GOT3 (cell line): ENCODE measurements at regions not wholly inside any gene's neighbourhood (a gene's known extent, or its start where the extent isn't known, plus 50 kb on each side); places are given as distances from the start of the nearest gene placed in this dataset.

ENCODE experiments used
- DNase-seq: peaks from one replicate; lab custom pipeline; 2025; ENCODE audit warnings: mixed read lengths; lab: John Stamatoyannopoulos, UW

DNA sequence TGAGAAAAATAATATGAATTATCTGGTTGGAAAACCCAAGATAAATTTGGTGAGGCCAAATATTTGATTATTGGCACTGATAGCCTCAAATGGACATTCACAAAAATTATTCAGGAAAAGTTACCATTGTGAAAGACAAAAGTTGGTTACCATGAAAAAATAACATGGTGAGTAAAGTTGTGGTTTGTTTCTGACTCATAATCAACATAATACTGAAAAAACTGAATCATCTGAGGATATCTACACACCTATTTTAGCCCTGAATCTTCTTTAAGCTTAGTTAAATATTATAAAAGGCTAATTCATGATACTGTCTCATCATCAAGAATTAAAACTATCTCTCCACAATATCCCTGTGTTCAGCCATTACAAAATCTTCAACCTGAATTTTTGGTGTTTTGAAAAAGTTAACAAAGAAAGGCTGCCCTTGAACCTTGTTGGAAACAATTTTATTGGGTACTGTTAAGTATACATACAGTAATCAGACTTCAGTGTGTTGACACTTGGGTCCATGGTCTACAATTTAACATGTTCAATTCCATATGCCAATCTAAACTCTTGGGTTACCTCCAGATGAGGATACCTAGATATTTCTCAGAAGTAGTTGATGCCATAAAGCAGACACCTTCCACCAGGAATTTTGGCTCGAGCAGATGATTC is 607.5 kb upstream of the SLC39A10 start:
- DNase-seq = no peak

DNA sequence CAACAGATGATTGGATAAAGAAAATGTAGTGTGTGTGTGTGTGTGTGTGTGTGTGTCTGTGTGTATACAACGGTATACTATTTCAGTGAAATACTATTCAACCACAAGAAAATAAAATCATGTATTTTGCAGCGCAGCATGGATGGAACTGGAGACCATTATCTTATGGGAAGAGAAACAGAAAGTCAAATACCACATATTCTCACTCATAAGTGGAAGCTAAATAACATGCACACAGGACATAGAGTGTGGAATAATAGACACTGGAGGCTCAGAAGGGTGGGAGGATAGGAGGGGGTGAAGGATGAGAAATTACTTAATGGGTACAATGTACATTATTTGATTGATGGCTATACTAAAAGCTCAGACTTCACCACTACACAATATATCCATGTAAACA is 609.1 kb upstream of the SLC39A10 start:
- no peak for DNase-seq

DNA sequence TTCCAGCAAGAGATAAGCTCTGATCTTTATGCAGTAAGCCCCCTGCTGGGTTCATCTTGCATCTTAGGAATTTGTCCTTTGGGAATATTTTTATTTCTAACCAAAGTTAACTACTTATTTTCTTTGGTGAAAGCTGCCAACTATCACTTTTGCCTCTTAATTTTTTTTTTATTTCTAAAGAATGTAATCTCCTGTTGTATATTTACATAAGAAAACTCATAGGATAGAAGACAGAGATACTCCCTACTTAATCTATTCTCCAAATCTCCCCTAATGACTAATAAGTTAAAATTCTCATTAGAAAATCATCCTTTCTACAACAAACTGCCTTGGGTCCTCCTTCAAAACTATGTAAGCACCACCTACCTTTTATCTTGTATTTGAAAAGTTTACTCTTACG is 612.2 kb upstream of the SLC39A10 start:
- DNase-seq = no peak

DNA sequence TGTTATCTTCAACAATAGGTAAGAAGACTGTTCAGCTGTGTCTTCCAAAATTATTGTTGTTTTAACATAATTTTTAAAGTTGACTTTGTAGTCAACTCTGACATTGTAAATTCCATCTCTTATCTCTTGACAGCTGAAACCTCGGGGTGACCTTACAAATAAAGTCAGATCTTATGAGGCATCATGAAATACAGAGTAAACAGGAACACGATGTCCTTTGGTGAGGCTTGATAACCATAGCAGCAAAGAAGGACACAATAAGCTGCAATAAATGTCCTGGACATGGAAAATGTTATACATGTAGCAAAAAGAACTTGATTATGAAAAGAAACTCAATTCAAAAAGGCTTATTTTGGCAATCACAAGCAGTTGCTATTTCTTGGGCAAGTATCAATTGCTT is 618.9 kb upstream of the SLC39A10 start:
- DNase-seq = no peak

DNA sequence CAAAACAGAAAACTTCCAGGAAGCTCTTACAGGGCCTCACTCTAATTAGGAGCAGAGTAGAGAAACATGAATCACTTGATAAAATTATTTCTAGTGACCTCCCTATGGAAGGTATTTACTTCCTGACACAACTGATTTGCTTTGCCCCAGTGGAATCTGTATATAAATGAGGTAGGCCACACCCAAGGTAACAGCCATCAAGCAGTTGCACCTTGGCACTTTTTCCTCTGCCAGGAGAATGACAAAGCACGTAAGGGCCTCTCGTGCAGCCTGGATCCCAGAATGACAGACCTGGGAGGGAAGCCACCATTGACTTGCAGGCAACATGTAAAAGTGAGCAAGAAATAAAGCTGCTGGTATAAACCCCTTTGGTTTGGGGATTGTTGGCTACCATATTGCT is 620.0 kb upstream of the SLC39A10 start:
- no peak for DNase-seq

DNA sequence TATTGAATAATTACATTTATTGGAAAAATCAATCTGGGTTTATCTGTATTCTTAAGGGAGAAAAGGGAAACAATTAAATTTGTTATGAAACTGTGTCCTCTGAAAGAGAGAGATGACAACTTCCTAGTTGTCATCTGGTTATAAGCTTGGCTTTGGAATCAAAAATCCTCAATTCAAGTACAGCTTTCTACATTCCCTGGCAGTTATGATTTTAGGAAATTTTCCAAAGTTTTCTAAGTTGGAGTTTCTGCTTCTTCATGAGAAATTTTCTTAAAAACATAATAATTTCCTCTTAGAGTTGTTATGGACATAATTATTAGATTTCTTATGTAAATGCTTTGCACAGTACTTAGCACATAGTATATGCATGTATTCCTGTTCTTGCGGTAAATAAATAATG is 625.6 kb upstream of the SLC39A10 start:
- no peak for DNase-seq

DNA sequence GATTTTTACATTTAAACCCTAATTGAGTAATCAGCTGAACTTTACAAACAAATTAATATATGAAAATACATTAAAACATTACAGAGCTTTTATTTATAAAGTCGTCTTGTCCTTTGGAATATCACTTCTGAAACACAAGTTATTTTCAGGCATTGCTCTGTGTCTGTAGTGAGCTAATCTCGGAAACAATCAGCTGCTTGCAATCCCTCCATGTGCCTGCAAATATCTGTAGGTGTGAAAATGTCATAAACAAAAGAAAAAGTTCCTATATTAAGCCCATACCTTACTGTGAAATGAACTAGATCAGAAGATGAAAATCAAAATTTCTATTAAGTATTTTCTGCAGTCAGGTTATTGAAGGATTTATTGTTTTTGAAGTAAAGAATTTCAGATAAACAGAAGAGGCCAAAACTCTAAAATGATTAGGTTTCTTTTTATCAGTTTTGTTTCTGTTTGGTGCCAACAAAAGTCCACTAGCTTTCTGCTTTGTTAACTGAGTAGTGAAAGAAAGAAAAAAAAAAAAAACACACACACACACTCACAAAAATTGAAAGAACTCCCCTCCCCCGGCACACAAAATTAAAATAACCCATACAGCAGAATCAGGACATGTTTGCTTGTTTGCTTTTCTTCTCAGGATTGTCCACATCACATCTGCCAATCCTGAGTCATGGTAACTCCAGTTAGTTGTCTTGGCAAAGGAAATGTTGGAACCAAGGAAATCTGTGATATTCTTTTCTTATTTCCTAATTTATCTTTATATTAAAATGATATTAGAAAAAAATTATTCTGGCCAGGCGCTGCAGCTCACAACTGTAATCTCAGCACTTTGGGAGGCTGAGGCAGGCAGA is 627.0 kb upstream of the SLC39A10 start:
- DNase-seq = no peak

DNA sequence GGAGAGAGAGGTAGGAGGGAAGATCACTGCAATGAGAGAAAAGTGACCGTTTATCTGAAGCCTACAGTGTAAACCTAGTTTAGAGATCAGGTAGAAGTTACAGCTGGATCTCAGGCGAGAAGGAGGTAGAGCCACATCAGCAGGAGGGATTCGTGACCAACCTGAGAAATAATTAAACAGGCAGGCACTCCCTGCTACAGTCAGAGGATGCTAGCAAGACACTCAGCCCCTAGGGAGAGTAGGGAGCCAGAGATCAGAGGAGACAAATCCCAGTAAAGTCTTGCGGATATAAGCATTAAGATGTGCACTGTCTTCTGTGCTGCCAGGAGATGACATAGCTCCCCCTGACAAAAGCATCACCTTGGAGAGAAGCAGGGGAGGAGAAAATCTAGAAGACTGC is 629.1 kb upstream of the SLC39A10 start:
- DNase-seq = no peak

DNA sequence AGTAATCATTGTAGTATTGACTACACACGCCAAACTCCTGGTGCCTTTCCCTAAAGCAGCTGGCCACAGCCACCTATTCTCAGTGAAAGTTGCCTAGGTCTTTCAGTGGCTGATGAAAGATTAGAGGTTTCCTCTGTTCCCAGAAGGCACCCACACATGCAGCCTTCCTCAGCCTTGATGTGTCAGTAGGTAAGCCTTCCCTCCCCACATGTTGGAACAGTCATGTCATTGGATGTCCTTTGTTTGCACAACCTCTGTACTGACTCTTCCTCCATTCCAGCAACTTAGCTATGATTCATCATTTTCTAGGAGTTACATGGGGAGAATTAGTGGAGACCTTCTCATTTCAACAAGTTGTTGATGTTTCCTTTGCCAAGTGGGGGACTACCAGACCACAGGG is 630.8 kb upstream of the SLC39A10 start:
- DNase-seq = no peak

DNA sequence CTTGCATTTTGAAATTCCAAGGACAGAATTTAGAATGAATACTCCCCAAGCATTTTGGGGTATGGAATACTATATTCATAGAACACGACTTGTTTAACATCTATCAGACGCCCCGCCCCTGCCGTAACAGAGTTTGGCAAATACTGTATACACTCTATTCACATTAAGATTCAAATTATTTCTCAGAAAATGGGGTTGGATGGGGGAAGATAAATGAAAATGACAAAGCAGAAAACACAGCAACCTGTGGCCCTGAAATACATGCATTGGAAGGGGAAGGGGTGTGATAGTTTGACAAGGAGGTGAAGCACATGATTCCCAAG is 634.6 kb upstream of the SLC39A10 start:
- no peak for DNase-seq

DNA sequence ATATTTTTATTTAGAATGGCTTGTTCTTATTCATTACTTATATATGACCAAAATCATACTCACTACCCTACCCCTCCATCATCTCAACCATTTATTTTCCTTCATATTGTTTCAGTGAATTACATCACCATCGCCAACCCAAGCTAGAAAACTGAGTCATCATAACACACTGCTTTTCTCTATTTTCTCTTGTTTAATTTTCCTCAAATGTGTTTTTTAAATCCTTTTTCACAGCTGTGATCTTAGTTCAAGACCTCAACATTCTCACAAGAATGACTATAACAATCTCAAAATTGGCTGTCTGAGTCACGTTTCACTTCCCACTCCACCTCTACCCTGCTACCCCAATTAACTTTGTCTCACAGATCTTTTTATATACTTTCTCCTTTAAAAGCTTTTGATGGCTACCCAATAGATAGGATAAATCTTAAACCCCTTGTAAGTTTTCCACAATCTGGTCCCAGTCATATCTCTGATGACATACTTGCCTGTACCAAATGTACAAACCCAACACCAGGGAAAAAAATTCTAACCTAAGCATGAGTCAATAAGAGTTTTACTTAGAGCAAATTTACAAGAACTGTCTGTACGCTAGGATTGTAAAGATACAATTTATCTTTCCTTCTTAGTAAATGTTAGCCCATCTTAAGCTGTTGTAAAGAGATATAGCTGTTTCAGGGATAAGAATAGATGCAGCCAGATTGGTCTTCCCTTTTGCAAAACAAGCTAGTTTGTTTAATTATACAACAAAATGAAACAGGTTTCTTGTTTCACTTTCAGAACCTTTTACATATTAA is 635.1 kb upstream of the SLC39A10 start:
- no peak for DNase-seq

DNA sequence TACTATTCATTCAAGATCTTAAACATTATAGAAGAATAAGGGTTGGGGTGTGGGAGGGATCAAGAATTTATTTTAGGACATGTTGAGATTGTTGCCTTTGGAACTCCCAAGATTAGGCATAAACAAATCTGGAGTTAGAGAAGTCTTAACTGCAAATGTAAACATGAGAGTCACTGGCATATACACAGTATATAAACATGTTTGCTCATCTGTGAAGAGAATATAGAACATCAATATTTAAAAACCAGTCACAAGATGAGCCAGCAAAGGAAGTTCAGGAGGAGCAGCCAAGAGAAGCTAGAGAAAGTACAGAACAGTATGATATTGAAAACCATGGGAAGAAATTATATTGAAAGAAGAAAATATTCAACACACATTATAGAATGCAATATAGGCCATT is 638.6 kb upstream of the SLC39A10 start:
- no peak for DNase-seq

DNA sequence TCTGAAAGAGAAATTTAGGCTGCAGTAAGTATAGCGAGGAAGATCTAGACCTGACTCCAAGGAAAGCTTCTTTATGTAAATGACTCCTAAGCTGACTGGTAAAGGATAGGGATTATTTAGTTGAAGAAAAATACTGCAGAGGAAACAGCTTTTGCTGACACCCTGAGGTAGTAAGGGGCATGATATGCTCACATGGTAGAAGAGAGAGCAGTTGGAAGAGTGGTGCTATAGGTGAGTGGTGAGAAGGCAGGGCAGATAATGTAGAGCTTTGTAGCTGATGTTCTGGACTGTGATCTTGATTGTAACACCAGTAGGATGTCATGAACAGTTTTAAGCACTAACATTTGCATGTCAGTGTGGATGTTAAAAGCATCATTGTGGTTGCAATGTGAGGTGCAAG is 639.1 kb upstream of the SLC39A10 start:
- no peak for DNase-seq

DNA sequence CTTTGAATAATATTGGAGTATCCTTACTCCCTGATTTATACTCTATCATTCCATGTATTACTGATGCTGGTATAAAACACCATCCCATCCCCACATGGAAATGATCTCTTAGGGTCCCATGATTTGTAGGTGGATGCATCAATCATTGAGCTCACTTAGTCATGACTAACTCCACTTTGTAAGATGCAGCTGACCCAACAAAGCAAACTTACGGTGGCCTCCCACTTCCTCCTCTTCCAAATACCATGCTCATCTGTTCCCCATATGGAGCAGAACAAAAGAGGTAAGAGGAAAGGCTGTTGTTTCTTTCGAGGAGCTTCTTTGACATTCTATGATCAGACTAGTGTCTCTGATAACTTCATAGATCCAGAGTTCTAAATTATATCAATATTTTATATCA is 640.2 kb upstream of the SLC39A10 start:
- DNase-seq = no peak

DNA sequence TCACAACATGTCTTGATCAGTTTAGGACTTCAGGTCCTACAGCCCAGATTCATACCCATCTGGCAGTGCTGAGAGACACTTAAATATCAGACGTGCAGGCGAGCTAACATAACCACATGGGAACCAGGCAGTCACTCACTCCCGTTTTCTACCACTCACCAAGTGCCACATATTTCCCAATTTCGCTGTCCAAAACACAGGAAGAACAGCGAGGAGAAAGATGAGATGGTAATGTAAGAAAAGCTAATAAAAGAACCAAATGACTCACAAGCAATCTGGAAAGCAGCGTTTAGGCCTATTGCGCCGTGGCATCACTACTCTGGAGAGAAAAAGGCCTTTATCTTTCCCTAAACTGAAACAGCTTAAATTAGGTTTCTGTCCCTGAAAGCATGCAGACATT is 647.8 kb upstream of the SLC39A10 start:
- DNase-seq = no peak

DNA sequence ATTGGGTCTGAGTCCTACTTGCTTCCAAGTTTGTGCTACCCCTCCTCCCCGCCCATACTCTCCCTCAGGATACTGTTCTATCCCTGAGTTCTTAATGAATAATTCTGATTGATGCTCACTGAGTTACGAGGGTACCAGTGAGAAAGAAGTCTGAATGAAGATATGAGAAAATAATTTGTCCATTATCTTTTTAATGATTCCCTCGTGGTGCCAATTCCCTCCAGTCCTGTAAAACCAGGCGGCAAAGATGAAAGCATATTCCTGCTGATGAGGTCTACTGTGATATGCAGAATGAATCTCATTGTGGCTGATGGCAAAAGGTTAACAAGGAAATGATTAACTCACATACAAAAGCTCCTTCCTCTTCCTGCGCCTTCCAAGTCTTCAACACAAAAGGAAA is 650.2 kb upstream of the SLC39A10 start:
- DNase-seq = no peak

DNA sequence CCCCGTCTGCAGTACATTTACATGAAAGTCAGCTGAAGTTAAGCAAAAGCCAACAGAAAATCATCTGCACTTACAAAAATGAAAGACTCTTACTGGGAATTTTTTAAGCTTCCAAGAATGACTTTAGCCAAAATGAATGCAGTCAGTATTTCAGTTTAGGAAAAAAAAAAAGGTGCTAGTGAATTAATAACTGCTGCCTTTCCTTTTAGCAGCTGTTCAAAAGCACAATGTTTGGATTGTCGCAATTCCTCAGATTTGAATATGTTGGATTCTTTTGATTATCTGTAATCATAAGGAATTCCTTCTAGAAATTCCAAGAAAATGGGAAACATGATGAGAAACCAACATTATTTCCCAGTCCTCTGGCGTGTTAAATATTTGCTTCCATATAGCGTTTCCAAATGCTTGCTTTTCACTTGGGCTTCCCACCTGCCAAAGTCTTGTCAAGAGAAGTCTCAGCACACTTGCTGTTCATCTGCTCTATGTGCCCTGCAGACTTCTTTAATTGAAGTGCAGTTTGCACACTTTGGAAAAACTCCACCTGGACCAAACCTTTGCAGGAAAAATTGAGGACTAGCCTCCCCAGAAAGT is 653.0 kb upstream of the SLC39A10 start:
- no peak for DNase-seq

DNA sequence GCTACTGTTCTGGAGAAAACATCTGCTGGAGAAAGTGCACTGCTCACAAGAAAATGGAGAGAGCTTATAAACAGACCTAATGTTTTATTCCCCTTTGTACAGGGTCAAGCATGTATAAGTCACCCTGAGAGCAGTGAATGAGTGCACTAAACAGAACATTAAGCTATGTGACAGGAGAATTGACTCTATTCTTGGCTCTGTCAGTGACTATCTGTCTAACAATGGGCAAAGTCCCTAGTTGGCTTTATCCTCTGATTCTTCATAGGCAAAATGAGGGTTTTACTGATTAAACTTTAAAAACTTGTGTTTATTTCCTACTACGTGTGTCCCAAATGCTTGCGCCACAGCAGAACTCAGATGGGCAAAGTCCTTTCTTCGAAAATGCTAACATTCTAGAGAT is 655.1 kb upstream of the SLC39A10 start:
- no peak for DNase-seq

DNA sequence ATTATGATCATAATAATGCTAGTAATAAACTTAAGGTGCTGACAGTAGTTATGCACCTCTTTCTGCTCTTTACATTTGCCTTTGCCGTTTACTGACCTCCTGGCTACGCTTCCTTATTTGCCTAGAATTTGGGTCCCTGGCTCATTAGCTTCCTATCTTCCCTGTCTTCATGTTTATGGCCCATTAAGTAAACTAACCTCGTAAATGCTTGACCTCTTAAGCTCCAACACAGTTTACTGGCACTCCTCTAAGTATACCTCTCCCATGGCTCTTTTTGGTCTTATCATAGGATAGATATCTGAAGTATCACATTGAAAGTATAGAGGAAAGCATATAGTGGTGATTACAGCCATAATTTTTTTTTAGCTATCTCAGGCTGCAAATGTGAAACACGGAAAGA is 657.3 kb upstream of the SLC39A10 start:
- DNase-seq = no peak

DNA sequence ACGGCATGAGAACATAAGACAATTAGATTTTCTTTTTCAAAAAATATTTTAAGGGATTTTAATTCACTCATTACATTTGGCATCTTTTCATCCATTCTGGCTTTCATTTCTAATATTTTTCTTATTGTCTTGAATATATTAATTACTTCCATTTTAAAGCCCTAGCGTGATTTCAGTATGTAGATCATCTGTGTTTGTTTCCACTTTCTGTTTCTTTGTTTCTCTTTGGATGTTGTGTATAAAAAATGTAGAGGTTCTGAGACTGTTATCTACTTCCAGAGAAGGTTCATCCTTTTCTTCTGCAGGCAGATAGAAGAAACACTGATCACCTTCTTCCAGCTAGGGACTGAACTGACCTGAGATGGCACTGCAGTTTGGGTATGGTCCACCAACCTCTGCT is 664.4 kb upstream of the SLC39A10 start:
- no peak for DNase-seq

DNA sequence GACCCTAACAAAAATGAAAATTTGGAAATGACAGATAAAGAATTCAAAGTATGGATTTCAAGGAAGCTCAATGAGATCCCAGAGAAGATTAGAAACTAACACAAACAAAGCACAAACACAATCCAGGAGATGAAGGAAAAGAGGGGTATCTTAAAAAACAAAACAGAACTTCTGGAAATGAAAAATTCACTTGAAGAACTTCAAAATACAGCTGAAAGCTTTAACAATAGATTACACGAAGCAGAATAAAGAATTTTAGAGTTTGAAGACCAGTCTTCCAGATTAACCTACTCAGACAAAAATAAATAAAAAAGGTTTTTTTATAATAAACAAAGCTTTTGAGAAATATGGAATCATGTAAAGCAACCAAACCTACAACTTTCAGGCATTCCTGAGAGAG is 671.8 kb upstream of the SLC39A10 start:
- no peak for DNase-seq

DNA sequence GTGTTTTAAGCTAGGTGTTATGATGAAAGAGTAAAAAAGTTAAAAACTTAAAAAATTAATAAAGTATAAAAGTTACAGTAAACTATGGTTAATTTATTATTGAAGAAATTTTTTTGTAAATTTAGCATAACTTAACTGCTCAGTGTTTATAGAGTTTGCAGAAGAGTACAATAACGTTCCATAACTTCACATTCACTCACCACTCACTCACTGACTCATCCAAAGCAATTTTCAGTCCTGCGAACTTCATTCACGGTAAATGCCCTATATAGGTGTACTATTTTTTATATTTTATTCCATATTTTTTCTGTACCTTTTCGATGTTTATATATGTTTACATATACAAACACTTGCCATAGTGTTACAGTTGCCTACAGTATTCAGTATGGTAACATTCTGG is 694.8 kb upstream of the SLC39A10 start:
- no peak for DNase-seq

DNA sequence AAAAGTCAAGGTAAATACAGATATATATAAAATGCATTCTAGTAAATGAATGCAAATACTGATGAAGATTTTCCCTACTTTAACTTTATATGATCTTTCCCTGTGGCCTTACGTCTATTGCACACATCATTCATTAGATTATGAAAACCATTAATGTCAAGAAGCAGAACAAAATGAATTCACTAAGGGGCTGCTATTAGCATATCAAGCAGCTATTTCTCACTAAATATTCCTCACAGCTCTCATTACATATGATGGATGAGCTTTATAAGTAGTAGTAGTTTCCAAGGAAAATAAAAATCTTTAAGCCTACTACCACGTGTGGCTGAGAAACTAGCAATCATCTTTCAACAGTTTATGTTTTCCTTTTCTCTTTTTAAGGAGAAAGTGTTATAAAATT is 702.8 kb upstream of the SLC39A10 start:
- no peak for DNase-seq
